Neural progenitor cell (in vitro differentiated cells): ENCODE measurements at regions not wholly inside any gene's neighbourhood (a gene's known extent, or its start where the extent isn't known, plus 50 kb on each side); places are given as distances from the start of the nearest gene placed in this dataset.
"Not testable (repeated sequence)": the region's sequence is repeated elsewhere in the genome, so short reads cannot be mapped to it uniquely, and the experiment has no call there.

ENCODE experiments used
- EZH2 ChIP-seq: fragments of 200-600 bp; sonication (generic); IDR thresholded peaks from 2 replicates; pipeline ENCODE4 v1.6.1; 2017; ENCODE audit warnings: antibody characterized with exemption, mild to moderate bottlenecking, moderate library complexity
- EZH2phosphoT487 ChIP-seq: fragments of 200-600 bp; sonication (generic); IDR thresholded peaks from 2 replicates; pipeline ENCODE4 v1.6.1; 2017; ENCODE audit warnings: antibody characterized with exemption
- TF ChIP-seq, protein P1 (sequence below): fragments of 200-600 bp; sonication (generic); IDR thresholded peaks from 2 replicates; pipeline ENCODE4 v1.5.1; 2017; ENCODE audit warnings: antibody characterized with exemption, mild to moderate bottlenecking

GRCh38 chr9:61672645-61673167, 482.9 kb downstream of the SPATA31A7 start:
- TF ChIP-seq, protein P1, sequence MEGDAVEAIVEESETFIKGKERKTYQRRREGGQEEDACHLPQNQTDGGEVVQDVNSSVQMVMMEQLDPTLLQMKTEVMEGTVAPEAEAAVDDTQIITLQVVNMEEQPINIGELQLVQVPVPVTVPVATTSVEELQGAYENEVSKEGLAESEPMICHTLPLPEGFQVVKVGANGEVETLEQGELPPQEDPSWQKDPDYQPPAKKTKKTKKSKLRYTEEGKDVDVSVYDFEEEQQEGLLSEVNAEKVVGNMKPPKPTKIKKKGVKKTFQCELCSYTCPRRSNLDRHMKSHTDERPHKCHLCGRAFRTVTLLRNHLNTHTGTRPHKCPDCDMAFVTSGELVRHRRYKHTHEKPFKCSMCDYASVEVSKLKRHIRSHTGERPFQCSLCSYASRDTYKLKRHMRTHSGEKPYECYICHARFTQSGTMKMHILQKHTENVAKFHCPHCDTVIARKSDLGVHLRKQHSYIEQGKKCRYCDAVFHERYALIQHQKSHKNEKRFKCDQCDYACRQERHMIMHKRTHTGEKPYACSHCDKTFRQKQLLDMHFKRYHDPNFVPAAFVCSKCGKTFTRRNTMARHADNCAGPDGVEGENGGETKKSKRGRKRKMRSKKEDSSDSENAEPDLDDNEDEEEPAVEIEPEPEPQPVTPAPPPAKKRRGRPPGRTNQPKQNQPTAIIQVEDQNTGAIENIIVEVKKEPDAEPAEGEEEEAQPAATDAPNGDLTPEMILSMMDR, result not testable (repeated sequence)
- not testable (repeated sequence) for TF ChIP-seq EZH2phosphoT487, EZH2
